Immature natural killer cell (primary cell): ENCODE measurements at regions not wholly inside any gene's neighbourhood (a gene's known extent, or its start where the extent isn't known, plus 50 kb on each side); places are given as distances from the start of the nearest gene placed in this dataset.

Experiments
- DNase-seq, 3 donors: peaks; one replicate each; pipeline ENCODE4 v3.0.0; 2022; ENCODE audit warnings: mixed read lengths in 1 of 3
- H3K27ac Mint-ChIP-seq, 6 donors: one replicate each; pipeline ENCODE4 v1.8.0; 2020; ENCODE audit warnings: mixed read lengths in 6 of 6, mild to moderate bottlenecking in 5 of 6, inconsistent platforms in 4 of 6, moderate library complexity in 3 of 6
- H3K27me3 Mint-ChIP-seq, 3 donors: one replicate each; pipeline ENCODE4 v1.8.0; 2020 to 2021; ENCODE audit warnings: low read depth in 3 of 3, mild to moderate bottlenecking in 3 of 3, mixed read lengths in 3 of 3, moderate library complexity in 3 of 3, inconsistent platforms in 1 of 3
- H3K36me3 Mint-ChIP-seq, 3 donors: one replicate each; pipeline ENCODE4 v1.8.0; 2020; ENCODE audit warnings: mixed read lengths in 3 of 3, inconsistent platforms in 2 of 3, mild to moderate bottlenecking in 2 of 3
- H3K4me1 Mint-ChIP-seq, 2 donors: one replicate each; pipeline ENCODE4 v1.8.0; 2020; ENCODE audit warnings: inconsistent platforms in 2 of 2, mild to moderate bottlenecking in 2 of 2, mixed read lengths in 2 of 2, moderate library complexity in 1 of 2
- H3K4me3 Mint-ChIP-seq, 5 donors: one replicate each; pipeline ENCODE4 v1.8.0; 2020; ENCODE audit warnings: mild to moderate bottlenecking in 5 of 5, mixed read lengths in 5 of 5, inconsistent platforms in 3 of 5, moderate library complexity in 3 of 5
- H3K9me3 Mint-ChIP-seq, 6 donors: one replicate each; pipeline ENCODE4 v1.8.0; 2020; ENCODE audit warnings: mild to moderate bottlenecking in 6 of 6, mixed read lengths in 6 of 6, inconsistent platforms in 4 of 6, moderate library complexity in 3 of 6

DNA sequence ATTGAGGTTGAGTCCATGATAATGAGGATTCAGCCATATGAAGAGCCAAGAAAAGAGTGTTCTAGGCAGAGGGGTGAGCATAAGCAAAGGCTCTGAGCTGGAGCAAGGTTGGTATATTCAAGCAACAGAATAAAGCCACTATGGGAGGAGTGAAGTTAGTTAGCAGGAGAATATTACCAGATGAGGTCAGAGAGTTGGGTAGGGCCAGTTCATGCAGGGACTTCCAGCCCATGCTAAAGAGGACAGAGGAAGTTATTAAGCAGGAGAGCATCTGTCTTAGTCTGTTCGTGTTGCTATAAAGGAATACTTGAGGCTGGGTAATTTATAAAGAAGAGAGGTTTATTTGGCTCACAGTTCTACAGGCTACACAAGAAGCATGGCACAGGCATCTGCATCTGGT is 57.1 kb upstream of the ATG10 start:
- H3K4me3 Mint-ChIP-seq = no peak overlapping the region

DNA sequence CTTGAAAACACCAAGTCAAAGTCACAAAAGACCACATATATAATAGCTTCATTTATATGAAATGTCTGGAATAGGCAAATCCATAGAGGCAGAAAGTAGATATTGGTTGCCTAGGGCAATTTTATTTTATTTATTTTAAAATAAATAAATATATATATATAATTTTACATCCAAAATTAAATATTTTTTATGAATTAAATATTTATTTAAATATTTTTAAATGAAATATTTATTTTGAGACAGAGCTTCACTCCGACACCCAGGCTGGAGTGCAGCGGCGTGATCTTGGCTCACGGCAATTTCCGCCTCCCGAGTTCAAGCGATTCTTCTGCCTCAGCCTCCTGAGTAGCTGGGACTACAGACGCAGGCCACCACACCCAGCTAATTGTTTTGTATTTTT is 58.9 kb upstream of the ATG10 start:
- Mint-ChIP-seq H3K36me3 (no peaks in the 10 kb centered on the region), H3K27me3 (peaks cover 5 to 10% (median 5%) of the 10 kb centered on the region in 3 donors), H3K27ac (no peak overlapping the region), H3K4me1 (no peaks in the 10 kb centered on the region), H3K4me3 (no peak overlapping the region), H3K9me3 (no peaks in the 10 kb centered on the region)
- DNase-seq = no peak

More for the DNA sequence above, 57.1 kb upstream of the ATG10 start:
- no peak overlapping the region for H3K27ac Mint-ChIP-seq
- H3K27me3 Mint-ChIP-seq = peaks cover 5 to 10% (median 5%) of the 10 kb centered on the region in 3 donors
- H3K4me1 Mint-ChIP-seq = no peaks in the 10 kb centered on the region
- H3K9me3 Mint-ChIP-seq = no peaks in the 10 kb centered on the region
- H3K36me3 Mint-ChIP-seq = no peaks in the 10 kb centered on the region
- DNase-seq = no peak

DNA sequence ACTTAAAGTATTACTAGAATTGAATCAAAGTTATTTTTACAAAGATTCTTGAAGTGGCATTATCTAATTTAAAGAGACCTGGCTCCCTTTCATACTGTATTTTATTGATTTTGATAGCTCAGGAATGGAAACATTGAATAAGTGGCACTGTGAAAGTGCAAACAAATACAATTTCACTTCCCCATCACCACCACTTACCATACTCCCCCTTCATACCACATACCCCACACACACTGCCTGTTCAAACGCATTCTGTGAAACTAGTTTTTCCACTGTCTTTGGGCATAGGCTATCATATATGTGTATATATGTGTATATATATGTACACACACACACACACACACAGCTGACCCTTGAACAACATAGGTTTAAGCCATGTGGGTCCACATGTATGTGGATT is 62.1 kb upstream of the ATG10 start:
- no peaks in the 10 kb centered on the region for H3K36me3 Mint-ChIP-seq
- peaks cover 7 to 8% (median 7%) of the 10 kb centered on the region in 3 donors for H3K27me3 Mint-ChIP-seq
- no peak for DNase-seq
- H3K27ac Mint-ChIP-seq = no peak overlapping the region
- H3K4me3 Mint-ChIP-seq = no peak overlapping the region
- H3K4me1 Mint-ChIP-seq = no peaks in the 10 kb centered on the region
- no peaks in the 10 kb centered on the region for H3K9me3 Mint-ChIP-seq

DNA sequence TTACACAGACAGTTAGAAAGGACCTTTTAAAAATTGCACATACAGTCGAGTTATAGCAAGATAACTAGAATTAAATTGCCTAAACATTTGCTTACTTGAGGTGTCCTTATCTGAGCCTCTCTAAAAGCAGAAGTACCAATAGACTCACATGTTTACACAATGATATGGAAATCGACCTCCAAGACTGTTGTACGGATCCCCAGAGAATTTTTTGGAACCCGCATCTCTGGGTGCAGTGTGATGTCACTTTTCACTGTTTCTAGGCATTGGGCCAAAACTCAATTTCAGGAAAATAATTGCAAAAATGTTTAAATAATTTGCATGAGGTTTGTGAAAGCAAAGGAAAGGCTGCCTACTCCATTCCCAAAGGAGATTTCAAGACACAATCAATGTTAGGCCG is 63.1 kb upstream of the ATG10 start:
- Mint-ChIP-seq H3K36me3 (no peaks in the 10 kb centered on the region), H3K27ac (no peak overlapping the region)

DNA sequence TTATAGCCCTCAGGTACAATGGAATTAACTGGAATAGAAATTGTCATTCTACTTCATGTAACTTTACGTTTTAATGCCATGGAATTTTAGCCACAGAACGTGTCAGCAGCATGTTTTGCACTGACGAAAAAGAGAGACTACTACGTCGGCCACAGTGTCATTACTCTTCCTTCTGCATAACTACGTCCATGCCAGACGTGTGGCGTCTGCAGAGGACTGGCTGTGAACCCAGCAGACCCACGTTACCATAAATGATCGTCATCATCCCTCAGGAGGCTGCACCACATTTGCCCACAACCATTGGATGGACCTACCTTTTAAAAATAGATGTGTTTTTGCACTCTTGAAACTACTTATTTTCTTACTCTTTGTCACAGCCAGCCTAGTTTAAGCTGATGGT is 63.8 kb upstream of the ATG10 start:
- Mint-ChIP-seq H3K27me3 (peaks cover 4 to 5% (median 5%) of the 10 kb centered on the region in 3 donors), H3K4me1 (no peaks in the 10 kb centered on the region), H3K9me3 (no peaks in the 10 kb centered on the region), H3K36me3 (no peaks in the 10 kb centered on the region), H3K27ac (no peak overlapping the region), H3K4me3 (no peak overlapping the region)
- DNase-seq = no peak

More for the DNA sequence above, 63.1 kb upstream of the ATG10 start:
- peaks cover 5 to 8% (median 7%) of the 10 kb centered on the region in 3 donors for H3K27me3 Mint-ChIP-seq
- no peak overlapping the region for H3K4me3 Mint-ChIP-seq
- H3K4me1 Mint-ChIP-seq = no peaks in the 10 kb centered on the region
- DNase-seq = no peak
- H3K9me3 Mint-ChIP-seq = no peaks in the 10 kb centered on the region

DNA sequence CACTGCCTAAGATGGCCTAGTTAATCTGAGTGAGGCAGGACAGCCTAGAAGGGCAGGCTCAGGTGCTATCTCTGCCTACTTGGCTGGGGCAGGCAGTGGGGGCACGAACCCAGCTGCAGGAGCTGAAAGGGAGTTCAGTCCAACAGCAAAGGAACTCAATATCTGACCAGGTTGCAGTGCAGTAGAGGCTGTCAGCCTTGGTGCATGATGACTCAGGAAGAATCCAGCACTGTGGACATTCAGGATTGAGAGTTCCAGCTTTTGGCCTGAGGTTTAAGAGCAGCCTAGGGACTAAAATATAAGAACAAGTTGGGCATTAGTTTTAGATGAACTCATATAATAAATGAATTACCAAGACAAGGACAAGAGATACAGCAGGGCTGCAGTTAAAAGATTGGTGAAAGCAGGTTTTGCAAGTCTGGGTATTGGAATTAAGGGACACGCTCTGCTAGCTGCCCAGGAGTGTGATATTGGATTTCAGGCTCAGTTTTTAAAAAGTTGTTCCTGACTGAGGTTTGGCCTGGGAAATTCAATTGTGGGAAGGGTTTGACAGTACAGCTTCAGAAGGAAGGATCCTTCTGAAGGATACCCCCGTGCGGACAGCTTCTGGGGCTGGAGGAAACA is 64.7 kb upstream of the ATG10 start:
- Mint-ChIP-seq H3K9me3 (no peaks in the 10 kb centered on the region), H3K36me3 (no peaks in the 10 kb centered on the region), H3K27me3 (peaks cover 4 to 9% (median 5%) of the 10 kb centered on the region in 3 donors), H3K27ac (no peak overlapping the region), H3K4me3 (no peak overlapping the region), H3K4me1 (no peaks in the 10 kb centered on the region)
- no peak for DNase-seq

DNA sequence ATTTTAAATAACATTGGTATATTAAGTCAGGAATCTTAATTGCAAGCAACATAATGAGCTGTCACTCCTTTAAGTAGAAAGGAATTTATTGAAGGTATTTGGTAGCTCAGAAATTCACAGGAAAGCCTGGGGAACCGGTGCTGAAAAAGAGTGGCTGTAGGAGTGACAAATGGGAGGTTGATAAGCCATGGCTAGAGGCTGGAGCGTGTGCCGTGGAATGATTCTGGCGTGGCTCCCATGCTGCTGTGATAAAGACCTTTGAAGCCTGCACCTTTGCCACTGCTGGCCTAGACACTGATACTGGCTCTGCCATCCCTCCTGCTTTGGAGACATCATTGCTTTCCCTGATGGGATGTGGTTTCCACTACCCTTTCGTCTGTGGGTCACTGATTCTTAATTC is 65.7 kb upstream of the ATG10 start:
- Mint-ChIP-seq H3K27me3 (peaks cover 4 to 12% (median 5%) of the 10 kb centered on the region in 3 donors), H3K4me3 (no peak overlapping the region), H3K4me1 (no peaks in the 10 kb centered on the region), H3K9me3 (peaks cover 0 to 6% (median 0%) of the 10 kb centered on the region in 6 donors), H3K27ac (no peak overlapping the region), H3K36me3 (no peaks in the 10 kb centered on the region)
- DNase-seq = no peak

DNA sequence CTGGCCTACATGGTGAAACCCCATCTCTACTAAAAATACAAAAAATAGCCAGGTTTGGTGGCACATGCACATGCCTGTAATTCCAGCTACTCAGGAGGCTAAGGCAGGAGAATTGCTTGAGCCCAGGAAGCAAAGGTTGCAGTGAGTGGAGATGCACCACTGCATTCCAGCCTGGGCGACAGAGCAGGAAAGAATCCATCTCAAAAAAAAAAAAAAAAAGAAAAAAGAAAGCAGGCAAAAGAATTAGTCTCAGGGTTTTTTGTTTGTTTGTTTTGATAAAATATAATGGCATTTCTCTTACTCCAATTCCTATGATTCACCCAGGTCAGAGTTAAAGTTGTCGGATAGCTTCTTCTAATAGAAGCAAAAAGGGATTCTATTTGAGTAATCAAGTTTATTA is 67.0 kb upstream of the ATG10 start:
- H3K36me3 Mint-ChIP-seq = no peaks in the 10 kb centered on the region
- no peak overlapping the region for H3K4me3 Mint-ChIP-seq
- H3K27me3 Mint-ChIP-seq = peaks cover 2 to 12% (median 3%) of the 10 kb centered on the region in 3 donors
- H3K9me3 Mint-ChIP-seq = peaks cover 0 to 8% (median under 1%) of the 10 kb centered on the region in 6 donors
- H3K4me1 Mint-ChIP-seq = no peaks in the 10 kb centered on the region
- DNase-seq = no peak
- H3K27ac Mint-ChIP-seq = no peak overlapping the region

DNA sequence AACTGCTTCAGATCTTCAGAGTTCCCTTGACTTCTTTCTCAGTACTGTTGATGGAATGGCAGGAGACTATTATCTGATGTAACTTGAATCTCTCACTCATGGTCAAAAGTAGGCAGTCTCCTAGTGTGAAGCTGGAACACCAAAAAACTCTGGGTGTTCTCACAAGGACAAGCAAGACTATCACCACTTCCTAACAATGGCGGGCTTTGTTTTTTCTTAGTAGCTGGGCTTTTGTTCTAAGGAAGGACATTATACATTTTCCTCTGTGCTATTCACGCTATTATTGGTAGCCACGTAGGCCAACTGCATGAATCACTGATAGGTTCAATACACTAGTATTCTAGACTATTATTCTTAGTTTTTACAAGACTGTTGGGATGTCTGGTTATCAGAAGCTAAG is 67.7 kb upstream of the ATG10 start:
- Mint-ChIP-seq H3K4me3 (no peak overlapping the region), H3K36me3 (no peaks in the 10 kb centered on the region), H3K27ac (no peak overlapping the region), H3K9me3 (peaks cover 0 to 8% (median 2%) of the 10 kb centered on the region in 6 donors), H3K4me1 (no peaks in the 10 kb centered on the region), H3K27me3 (peaks cover 2 to 12% (median 3%) of the 10 kb centered on the region in 3 donors)
- DNase-seq = no peak

DNA sequence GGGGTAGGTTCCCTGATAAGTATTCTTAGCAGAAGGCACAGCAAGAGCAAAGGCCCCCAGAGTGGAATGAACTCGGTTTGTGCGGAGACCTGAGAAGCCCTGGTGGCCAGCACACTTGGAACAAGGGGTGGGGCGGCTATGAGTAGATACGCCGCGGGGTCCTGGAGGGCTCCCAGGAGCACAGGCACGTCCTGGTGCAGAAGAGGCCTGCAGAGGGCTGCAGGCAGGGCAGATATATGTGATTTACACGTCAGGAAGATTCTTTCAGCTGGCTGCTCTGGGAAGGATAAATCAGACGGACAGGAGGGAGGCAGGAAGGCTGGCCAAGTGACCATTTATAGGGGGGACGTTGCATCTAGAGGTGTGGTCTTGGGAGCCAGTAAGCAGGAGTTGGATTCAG is 70.2 kb upstream of the ATG10 start:
- H3K27ac Mint-ChIP-seq = no peak overlapping the region
- peaks cover 2 to 7% (median 6%) of the 10 kb centered on the region in 3 donors for H3K27me3 Mint-ChIP-seq
- peaks cover 0 to 8% (median 2%) of the 10 kb centered on the region in 6 donors for H3K9me3 Mint-ChIP-seq
- DNase-seq = no peak
- H3K4me1 Mint-ChIP-seq = no peaks in the 10 kb centered on the region
- H3K4me3 Mint-ChIP-seq = no peak overlapping the region
- no peaks in the 10 kb centered on the region for H3K36me3 Mint-ChIP-seq

DNA sequence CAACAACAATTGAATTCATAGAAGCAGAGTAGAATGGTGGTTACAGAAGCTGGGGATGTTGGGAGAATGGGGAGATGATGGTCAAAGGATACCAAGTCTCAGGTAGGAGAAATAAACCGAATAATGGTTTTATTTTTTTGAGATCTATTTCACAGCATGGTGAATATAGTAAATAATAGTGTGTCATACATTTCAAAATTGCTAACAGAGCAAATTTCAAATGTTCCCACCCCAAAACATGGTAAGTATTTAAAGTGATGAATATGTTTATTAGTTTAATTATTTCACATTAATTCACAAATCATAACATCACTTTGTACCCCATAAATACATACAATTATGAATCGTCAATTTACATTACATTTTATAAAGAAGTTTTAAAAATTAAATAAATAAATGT is 72.7 kb upstream of the ATG10 start:
- peaks cover 0 to 8% (median 2%) of the 10 kb centered on the region in 6 donors for H3K9me3 Mint-ChIP-seq
- no peak overlapping the region for H3K4me3 Mint-ChIP-seq
- peaks cover 2 to 7% (median 6%) of the 10 kb centered on the region in 3 donors for H3K27me3 Mint-ChIP-seq
- no peaks in the 10 kb centered on the region for H3K4me1 Mint-ChIP-seq
- H3K36me3 Mint-ChIP-seq = no peaks in the 10 kb centered on the region
- no peak overlapping the region for H3K27ac Mint-ChIP-seq
- DNase-seq = no peak

DNA sequence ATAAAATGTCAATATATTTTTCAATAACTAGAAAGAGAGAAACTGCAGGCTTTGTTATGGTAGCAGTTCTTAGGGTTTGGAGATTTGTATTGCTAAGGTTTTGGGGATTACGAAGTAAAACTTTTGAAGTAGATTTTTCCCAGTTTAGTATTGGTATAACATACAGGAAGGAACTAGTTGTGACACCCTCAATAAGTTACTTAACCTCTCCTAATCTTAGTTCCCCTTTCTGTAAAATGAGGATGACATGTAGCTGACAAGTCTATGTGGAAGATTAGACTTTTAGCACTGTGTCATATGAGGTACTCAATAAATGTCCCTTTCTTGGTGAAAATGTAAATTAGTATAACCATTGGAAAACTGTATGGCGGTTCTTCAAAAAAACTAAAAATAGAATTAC is 73.4 kb upstream of the ATG10 start:
- Mint-ChIP-seq H3K4me3 (no peak overlapping the region), H3K27ac (no peak overlapping the region), H3K4me1 (no peaks in the 10 kb centered on the region), H3K27me3 (peaks cover 2 to 7% (median 6%) of the 10 kb centered on the region in 3 donors), H3K36me3 (no peaks in the 10 kb centered on the region), H3K9me3 (peaks cover 0 to 8% (median 2%) of the 10 kb centered on the region in 6 donors)
- no peak for DNase-seq

DNA sequence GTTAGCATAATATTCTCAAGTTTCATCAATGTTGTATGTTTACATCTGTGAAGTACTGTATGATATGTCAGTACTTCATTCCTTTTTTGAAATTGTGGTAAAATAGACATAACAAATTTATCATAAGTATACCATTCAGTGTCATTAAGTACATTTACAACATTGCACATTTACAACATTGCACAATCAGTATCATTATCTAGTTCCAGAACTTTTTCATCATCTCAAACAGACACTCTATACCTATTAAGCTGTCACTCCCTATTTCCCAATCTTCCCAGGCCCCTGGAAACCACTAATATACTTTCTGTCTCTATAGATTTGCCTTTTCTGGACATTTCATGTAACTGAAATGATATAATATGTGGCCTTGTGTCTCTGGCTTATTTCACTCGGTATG is 75.1 kb upstream of the ATG10 start:
- no peaks in the 10 kb centered on the region for H3K36me3 Mint-ChIP-seq
- H3K4me3 Mint-ChIP-seq = no peak overlapping the region
- H3K4me1 Mint-ChIP-seq = no peaks in the 10 kb centered on the region
- H3K9me3 Mint-ChIP-seq = peaks cover 0 to 7% (median 2%) of the 10 kb centered on the region in 6 donors
- no peak overlapping the region for H3K27ac Mint-ChIP-seq
- no peak for DNase-seq
- peaks cover 2 to 6% (median 2%) of the 10 kb centered on the region in 3 donors for H3K27me3 Mint-ChIP-seq

DNA sequence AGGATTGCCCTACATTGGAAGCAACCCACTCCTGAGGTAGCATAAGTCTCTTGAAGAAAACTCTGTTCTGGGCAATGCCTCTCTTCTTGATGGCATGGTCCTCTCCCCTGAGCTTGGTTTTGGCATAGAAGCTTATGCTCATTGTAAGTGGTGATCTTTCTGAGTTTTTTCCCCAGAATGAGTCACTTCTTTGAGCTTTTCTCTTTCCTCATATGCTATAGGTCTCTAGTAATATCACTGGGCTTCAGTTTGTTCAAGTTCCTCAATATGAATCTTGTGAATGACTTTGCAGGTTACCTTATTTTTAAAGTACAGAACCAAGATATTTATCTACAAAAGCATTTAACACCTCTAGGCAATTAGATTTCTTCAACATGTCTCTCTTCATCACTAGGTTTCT is 76.5 kb upstream of the ATG10 start:
- Mint-ChIP-seq H3K36me3 (no peaks in the 10 kb centered on the region), H3K4me1 (no peaks in the 10 kb centered on the region), H3K9me3 (peaks cover 0 to 7% (median under 1%) of the 10 kb centered on the region in 6 donors), H3K27ac (no peak overlapping the region), H3K27me3 (peaks cover 0 to 8% (median 0%) of the 10 kb centered on the region in 3 donors), H3K4me3 (no peak overlapping the region)
- DNase-seq = no peak

DNA sequence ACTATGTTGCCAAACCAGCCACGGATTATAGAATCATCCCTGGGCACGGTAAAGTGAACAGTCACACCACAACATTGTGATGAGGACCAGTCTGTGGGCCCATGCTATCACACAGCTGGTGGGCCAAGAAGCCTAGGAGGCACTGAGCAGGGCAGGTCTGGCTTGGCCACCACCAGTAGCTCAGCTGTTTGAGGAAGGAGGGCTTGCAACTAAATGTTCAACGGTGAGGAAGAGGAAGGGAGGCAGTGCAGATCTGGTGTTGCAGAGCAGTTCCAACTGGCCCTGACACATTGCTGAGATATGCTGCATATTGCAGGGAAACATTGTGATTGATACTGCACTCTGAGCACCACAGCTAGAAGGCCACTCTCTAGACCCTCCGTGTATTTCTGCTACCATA is 77.9 kb upstream of the ATG10 start:
- no peak for DNase-seq
- no peak overlapping the region for H3K27ac Mint-ChIP-seq
- H3K4me3 Mint-ChIP-seq = no peak overlapping the region
- peaks cover 0 to 9% (median 0%) of the 10 kb centered on the region in 3 donors for H3K27me3 Mint-ChIP-seq
- H3K9me3 Mint-ChIP-seq = no peaks in the 10 kb centered on the region
- no peaks in the 10 kb centered on the region for H3K4me1 Mint-ChIP-seq
- H3K36me3 Mint-ChIP-seq = no peaks in the 10 kb centered on the region
